HG03354 (cell line): ENCODE measurements at regions not wholly inside any gene's neighbourhood (a gene's known extent, or its start where the extent isn't known, plus 50 kb on each side); places are given as distances from the start of the nearest gene placed in this dataset.

ENCODE experiments used
- ATAC-seq: cut with Tn5 transposase; IDR thresholded peaks from one replicate; pipeline ENCODE4 v1.9.1; 2021; ENCODE audit warnings: mild to moderate bottlenecking; ENCODE audit not compliant: unreplicated experiment, poor library complexity, severe bottlenecking

DNA sequence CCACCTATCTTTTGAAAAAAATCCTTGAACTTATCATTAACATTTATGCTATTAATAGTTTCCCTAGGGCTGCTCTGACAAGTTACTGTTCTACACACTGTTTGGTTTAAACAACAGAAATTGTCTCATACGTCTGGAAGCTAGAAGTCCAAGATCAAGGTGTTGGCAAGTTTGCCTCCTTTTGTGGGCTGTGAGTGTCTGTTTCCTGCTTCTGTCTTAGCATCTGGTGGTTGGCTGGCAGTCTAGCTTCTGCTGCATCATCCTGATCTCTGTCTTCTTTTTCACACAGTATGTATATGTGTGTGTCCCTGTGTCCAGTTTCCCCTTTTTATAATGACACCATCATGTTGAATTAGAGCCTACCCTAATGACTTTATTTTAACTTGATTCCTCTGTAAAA is 154.8 kb downstream of the RPS12 start:
- ATAC-seq = no peak

DNA sequence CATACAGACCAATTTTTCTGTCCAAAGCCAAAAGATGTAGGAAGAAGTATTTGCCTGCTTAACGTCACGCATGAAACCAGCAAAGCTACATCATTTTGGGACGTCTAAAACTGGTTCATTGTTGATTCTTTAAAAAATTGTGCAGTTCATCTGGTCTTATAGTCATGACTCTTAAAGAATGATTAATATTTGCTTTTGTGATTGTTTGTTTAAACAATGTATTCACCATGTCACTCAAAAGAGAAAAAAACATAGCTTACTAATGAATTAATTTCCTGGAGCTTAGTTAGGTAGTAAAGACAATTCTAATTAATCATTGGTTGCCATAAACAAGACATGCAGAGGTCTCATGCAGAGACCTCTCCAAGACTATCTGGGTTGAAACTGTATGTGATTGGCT is 157.3 kb downstream of the RPS12 start:
- no peak for ATAC-seq

DNA sequence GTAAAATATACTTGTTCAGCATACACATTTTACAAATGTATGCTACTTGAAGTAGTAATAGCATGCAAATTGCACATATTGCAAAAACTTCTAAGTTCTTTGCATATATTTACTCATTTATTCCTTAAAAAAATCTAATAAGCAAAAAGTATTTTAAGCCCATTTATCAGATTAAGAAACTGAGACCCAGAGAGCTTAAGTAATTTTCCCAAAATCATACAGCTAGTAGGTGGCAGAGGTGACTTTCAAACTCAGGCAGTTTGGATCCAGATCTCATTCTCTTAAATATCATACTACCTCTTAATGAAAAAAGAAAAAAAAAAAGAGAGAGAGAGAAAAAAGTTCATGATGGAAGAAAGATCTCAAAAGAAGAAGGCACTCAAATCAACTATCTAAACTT is 157.9 kb downstream of the RPS12 start:
- no peak for ATAC-seq

DNA sequence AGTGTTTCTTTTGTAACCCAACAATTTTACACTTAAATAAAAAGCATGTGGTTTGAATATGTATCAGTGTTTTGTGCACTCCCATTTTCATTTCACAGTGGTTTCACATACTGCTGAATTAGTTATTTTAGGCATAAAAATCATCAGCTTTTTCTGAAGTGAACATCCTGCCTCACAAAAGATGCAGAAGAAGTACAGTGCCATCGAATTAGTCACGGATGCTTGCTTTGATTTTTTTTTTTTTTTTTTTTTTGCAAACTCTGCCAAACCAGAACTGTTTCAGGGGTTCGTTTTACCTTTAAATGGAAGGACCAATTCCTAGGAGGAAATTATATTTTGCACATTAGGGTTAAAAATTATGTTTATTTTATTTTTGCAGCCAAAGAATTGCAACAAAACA is 158.6 kb downstream of the RPS12 start:
- ATAC-seq = no peak

DNA sequence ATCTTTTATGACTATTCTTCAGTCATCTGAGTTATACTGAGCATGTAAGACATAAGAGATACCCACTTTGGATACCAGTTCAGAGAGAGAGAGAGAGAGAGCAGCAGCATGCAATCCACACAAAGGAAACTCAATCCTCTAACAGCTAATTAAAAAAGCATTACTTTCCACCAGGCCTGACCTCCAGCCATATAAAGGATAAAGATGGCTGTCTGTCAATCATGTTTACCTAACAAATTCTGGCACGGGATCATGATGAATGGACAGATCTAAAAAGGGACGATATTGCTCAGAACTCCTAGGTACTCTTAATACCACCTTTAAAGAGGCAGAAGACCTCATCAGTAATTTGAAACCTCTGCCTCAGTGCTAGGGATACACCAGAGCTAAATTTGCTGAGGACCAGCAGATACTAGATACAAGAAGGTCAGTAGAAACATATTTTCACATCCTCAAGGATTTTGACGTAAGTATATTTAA is 159.2 kb downstream of the RPS12 start:
- ATAC-seq = no peak

DNA sequence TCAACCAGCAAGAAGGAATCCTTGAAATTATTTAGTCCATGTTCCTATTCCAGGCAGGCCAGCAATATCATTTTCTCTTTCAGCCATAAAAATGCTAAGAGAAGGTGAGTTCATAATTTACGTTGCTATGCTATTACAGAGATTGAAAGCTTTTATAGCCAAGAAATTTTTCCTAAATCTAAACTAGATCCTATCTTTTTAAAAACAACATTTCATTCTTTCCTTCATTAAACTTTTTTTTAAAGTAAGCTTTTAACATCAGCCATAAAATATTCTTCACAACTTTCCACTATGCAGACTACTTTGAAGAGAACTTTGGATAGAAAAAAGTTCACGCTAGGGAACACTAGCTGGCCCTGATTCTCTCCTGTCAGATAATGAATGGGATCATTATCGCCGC is 159.8 kb downstream of the RPS12 start:
- no peak for ATAC-seq

DNA sequence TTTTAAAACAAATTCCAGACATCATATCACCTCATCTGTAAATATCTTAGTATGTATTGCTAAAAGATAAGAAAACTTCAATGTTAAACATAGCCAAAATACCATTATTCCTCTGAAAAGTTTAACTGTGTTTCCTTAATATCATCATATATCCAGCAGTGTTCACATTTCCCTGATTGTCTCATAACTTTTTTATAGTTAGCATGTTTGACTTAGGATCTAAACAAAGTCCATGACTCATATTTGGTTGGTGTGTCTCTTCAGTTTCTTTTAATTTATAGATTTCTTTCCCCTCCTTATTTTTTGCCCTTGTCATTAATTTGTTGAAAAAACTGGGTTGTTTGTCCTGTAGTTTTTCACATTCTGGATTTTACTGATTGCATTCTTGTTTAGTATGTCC is 163.0 kb downstream of the RPS12 start:
- no peak for ATAC-seq

DNA sequence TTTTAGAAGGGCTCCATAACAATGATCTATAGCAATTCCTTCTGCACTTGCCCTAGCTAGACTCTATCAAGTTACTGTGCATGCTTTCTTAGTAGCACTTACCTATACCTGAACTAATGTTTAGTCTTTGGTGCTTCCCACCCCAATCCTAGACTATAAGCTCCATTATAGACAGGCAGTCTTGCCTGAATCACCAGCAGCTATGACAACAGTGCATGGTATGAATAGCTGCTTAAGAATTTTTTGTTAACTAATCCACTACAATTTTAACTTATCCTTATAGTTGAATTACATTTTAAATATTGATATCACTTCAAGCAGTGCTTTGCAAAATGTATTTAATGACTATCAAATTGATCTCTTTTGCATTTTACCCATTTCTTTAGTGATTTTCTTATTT is 164.3 kb downstream of the RPS12 start:
- no peak for ATAC-seq

DNA sequence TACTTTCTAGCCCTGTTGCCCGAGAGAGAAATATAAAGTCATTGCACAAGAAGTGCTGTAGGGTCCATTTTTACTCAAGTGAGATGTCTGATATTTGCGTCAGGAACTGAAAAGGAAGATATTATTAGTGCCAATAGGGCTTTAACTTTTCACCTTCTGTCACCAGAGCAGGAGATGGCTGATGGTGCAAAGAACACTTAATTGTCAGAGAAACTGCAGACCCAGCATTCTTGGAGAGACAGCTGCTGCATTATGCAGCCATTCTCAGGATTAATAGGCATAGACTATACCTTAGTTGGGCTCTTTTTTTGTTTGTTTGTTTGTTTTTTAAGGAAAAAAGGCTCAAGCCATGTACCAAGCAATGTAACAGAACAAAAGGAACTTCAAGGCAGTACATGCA is 179.4 kb downstream of the RPS12 start:
- ATAC-seq = no peak

DNA sequence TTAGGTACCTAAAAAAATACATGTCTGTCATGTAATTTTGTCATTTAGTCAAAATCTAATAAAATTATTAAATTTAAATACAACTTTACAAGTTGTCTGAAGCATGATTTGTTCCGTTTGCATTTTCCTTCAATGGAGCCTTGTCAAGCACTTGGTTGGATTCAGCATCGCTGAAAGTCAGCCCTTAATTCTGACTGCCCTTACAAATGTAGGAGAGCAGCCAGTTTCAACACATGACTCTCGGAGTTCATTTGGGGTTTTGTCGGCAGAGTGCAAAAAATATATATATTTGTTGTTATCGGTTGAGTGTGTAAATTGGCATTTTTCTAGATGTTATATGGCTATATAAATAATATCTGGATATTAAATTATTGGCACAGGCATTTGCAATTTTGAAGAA is 180.6 kb downstream of the RPS12 start:
- no peak for ATAC-seq

DNA sequence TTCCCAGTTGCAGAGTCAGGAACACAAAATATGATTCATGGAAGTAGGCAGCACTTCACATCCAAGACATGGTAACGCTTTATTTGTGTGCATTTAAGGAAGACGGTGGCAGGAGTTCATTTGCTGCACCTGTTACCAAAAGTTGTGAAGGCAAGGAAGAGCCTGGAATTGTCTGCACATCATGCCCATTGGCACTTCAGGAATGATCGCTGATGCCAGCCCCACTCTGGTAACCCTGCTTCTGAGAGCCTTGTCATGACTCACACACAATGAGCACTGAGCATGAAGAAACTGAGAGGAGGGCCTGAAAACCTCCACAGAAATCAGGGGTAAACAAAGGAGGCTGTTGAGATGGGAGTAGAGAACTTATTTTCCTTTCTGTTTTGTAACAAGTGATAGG is 181.1 kb downstream of the RPS12 start:
- no peak for ATAC-seq

DNA sequence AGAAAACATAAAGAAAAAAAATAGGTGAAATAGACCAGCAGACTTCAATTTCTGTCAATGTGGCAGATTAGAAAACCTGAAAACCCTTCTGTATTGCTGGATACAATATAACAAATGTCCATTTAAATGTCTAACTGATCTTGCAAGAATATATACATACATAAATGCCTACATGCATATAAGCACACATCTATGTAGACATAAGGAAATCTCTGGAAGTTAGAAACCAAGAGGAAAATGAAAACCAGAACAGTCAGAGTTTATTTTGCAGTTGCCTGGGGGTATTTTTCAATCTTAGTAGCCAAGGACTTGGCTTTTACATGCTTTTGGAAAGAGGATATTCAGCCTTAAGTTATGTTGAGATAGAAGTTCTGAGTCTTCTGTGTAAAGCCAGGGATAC is 184.0 kb downstream of the RPS12 start:
- ATAC-seq = no peak

DNA sequence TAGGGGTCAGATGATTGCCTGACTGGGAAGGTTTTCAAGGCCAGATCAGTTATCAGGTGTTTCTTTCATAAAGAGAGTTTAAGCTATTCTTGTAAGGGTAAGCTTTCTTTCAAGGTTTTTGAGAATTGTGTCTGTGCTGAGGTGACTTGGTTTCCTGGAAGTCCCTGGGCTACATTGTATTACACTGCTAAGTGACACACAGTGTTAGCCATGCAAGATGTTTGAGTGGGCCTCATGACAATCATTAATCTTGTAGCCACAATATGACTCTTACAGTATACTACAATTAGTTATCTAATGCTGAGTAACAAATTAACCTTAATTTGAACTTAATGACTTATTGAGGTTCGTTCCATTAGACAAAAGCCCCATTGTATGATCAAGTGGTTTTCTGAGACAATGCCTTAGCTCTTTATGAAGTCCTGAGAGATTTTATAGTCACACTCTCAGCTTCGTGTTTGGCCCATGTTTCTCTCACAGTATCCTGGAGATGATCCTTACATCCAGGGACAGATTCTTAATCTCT is 186.7 kb downstream of the RPS12 start:
- ATAC-seq = no peak

DNA sequence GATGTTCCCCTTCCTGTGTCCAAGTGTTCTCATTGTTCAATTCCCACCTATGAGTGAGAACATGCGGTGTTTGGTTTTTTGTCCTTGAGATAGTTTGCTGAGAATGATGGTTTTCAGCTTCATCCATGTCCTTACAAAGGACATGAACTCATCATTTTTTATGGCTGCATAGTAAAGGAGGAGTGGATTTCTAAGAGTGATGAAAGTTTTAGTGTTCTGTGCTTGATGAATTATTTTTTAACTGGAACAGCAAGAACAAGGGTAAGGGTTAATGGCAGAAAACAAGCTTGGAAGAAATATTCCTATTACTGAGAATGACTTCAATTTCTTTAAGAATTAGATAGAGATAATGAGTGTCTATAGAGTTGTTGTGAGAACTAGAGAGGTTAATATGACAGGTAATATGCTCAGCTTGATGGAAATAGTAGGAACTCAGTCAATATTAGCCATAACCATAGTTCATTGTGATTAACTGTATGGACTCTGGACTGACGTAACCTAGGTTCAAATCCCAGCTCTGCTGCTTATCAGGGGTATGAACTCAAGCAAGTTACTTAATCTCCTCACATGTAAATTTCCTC is 190.0 kb downstream of the RPS12 start:
- no peak for ATAC-seq

DNA sequence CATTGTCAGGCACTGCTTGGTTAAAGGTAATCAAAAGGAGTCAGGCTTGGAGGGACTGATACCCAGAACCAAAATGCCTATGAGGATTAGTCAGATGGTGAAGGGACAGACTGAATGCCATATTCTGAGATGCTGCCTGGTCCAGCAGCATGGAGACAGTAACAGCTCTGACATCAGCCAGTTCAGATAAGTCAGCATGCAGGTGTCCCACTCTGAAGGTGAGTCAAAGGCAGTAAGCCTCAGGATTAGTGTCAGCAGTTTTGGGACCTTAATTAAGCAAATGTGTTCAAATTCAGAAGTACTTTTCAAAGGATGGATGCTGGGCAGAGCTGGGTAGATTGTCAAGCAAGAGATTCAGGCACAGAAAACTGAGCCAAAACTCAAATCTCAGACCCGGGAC is 198.4 kb downstream of the RPS12 start:
- ATAC-seq = no peak

DNA sequence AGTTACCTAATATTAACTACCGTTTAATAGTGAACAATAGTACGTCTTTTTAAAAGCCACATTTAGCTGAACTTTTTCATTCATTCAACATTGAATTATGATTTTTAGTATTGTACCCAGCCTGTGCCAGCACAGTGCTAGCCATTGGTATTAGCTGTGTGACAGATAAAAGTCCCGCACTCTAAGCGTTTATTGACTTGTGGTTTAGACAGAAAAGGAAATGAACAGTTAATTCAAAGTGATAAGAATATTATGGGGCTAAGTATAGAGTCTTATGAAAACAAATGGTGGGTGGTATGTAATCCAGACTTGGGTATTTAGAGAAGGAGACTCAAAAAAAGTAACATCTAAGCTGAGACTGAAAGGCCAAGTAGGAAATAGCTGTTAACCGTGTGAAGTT is 202.3 kb downstream of the RPS12 start:
- no peak for ATAC-seq

DNA sequence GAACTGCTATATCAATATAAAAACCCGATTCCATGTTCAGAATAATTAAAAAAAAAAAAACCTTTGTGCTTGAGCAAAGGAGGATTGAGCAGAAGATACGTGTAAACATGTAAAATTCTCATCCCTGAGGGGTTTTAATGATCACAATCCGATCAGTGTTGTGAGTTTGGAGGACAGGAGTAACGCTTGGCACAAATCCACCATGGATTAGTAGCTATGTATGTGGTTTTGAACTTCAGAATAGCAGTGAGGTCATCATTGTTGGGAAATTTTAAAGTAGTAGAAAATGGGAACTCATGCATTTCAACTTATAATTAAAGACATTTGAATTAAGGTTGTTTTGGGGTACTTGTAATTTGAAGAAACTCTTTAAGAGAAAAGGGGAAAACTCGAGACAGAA is 203.2 kb downstream of the RPS12 start:
- no peak for ATAC-seq

DNA sequence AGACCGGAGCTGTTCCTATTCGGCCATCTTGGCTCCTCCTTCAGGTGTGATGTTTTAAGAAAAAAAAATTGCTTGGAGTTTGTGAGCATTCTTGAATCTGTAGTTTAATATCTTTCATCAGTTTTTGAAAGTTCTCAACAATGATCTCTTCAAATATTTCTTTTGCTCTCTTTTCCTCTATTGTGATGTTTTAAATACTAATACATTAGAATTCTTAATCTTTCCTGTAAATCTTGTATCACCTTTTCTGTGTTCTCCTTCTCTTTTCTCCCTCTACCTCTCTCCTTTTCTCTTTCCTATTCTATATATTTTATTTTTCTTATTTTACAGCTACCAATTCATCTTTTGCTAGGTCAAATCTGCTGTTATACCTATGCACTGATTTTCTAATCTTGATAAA is 212.3 kb downstream of the RPS12 start:
- no peak for ATAC-seq

DNA sequence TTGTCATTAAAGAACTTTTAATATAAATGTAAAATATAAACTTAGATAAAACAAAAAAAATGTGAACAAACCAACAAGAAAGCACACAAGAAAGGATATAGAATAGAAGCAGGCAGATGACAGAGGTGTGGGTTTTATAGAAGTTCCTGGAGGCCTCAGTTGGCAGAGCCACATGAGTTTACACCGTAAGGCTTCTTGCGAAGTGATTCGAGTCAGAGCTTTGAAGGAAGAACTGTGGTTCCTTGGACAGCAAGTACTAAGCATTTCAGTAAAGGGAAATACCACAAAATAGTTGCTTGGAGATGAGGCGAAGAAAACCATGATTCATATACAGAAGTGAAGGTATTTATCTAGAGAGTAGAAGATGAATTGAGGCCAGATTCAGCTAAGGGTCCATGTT is 207.9 kb upstream of the EYA4 start:
- no peak for ATAC-seq

DNA sequence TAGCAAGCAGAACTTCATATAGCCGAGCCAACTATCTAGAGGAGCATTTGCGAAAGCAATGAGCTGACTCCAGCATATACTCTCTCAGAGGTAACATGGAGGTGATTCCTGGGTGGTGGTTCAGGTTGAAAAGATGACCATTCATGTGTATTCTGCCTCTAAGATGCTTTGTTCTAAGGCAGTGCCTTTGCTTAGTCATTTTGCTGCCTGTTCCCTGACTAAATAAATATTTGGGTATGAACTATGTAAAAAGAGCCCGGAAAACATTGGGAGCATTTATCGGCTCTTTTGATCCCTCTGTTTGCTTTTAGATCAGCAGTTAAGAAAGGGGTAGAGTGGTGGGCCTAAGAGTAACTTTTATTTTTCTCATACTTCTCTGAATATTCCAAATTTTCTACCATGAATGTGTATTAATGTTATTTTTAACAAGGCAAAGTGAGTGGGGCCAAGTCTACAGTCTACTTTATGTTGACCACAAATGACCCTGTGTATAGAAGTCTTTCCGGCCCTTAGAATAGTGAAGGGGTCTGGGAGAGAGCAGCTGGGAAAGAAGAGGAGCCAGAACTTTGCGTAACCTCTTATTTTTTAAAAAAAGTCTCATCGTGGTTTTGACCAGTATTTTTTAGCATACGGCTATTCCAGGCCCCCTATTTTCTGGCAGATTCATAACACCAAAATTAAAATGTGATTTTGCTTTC is 206.5 kb upstream of the EYA4 start:
- ATAC-seq = no peak

DNA sequence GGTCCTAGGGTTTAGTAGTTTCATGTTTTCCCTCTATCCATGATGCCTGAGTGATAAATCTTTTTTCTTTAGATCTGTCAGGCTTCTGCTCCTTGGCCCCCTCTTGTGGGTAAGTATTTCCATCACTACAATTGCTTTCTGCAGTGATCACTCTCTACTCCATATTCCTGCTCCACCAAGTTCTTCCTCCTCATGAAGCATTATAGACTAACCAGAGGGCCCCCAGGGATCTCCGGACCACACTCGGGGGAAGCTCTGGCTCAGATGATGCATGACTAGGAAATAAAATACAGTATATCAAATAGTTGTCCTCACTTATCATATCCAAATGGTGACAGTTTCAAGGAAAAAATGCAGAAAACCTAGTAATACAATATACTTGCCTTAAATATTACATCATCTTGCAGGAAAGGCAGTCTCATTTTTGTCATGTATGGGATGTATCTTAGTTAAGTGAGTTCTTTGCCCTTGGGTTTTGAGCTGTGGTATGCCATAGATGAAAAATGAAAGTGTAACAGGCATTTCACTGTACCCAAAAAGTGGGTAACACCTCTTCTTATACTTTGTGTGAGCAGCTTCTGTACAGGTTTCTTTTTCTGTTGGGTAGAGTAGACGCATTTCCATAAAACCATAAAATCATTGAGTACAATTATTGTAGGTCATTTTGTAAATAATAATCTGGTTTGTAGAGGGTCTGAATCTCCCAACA is 200.9 kb upstream of the EYA4 start:
- no peak for ATAC-seq
